NCI-H460 (cell line): ENCODE measurements at regions not wholly inside any gene's neighbourhood (a gene's known extent, or its start where the extent isn't known, plus 50 kb on each side); places are given as distances from the start of the nearest gene placed in this dataset.
"Not testable (repeated sequence)": the region's sequence is repeated elsewhere in the genome, so short reads cannot be mapped to it uniquely, and the experiment has no call there.

ENCODE experiments used
- DNase-seq: peaks from one replicate; pipeline ENCODE4 v3.0.0-alpha.2; 2016; ENCODE audit warnings: low read depth; ENCODE audit errors: extremely low read depth

GRCh38 chr16:60712144-60712543 lies 1324.1 kb downstream of the CDH8 start:
- no peak for DNase-seq

- no peak for DNase-seq
Measured at GRCh38 chr16:60704726-60705125, 1331.5 kb downstream of the CDH8 start.

GRCh38 chr16:60703096-60703495 lies 1333.1 kb downstream of the CDH8 start:
- no peak for DNase-seq

DNA sequence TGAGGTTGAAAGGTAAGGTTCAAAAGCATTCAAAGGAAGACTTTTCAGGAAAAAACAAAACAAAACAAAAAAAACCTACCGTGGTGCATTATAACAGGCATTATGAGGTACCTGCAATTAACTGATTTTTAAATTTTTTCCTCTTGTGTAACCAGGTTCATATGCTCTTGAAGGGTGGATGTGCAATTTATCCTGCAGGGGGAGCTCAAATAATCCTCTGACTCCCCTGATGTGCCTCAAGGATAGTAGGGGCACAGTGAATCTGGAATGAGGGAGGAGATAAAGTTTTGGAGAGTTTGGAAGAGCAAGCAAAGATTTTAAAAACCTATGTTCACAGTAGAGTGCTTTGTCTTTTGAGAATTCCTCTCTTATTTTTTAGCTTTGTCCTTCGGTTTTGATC lies 1349.4 kb downstream of the CDH8 start:
- DNase-seq, result no peak

GRCh38 chr16:60684002-60684401 lies 1352.2 kb downstream of the CDH8 start:
- DNase-seq, result no peak

- DNase-seq, result no peak
Measured at GRCh38 chr16:60682219-60682618, 1354.0 kb downstream of the CDH8 start.

DNA sequence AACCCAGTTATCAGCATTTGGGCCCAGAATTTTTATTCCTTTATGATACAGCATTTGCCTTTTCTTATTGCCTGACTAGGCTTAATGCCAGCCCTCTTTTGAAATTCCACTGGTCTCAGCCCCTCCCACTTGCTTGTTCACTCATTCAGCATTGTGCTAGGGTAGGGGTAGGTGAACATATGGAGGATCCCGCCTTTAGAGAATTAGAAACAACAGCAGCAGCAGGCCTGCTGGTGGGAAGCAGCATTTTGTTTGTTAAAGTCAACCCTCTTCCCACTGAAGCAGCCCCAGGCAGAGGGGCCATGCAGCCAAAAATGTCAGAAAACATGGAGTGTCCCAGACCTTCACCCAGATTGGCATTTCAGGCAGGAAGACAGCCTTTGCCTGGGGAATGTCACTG lies 1355.2 kb downstream of the CDH8 start:
- DNase-seq, result no peak

DNA sequence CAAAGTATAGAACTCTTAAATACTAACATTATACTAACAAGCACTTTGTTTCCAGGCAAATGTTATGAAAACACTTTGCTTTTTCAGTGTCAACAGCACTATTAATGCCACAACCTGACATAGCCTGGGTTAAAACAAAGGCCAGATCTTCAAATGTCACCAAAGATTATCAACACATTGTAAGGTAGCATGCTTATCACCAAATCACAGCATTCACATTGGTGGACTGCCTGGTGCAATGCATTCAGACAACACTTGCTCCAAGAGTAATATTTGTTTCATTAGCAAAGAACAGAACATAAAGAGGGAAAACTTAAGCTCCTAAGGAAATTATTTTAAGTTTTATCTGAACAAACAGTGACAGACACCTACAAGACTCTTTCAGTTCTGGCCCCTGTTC lies 1361.2 kb downstream of the CDH8 start:
- no peak for DNase-seq

- DNase-seq, result no peak
Measured at GRCh38 chr16:60674241-60674640, 1362.0 kb downstream of the CDH8 start.

- DNase-seq, result no peak
Measured at GRCh38 chr16:60655514-60656153, 1380.6 kb downstream of the CDH8 start.

DNA sequence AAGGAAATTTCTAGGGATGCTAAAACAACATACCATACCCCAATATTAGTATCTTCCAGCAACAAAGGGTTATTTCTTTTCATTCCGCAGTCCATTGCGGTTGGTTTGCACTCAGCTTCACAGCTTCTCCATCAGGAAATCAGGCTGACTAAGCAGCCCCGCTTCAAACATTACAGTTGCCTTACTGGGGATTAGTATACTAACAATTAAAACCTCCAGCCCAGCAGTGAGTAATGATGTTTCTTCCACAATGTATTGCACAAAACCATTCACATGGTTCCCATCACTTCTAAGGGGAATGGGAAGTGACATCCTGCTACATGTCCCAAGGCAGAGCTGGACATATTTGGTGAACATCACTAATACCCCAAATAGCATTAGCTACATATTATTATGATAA lies 1384.9 kb downstream of the CDH8 start:
- no peak for DNase-seq

DNA sequence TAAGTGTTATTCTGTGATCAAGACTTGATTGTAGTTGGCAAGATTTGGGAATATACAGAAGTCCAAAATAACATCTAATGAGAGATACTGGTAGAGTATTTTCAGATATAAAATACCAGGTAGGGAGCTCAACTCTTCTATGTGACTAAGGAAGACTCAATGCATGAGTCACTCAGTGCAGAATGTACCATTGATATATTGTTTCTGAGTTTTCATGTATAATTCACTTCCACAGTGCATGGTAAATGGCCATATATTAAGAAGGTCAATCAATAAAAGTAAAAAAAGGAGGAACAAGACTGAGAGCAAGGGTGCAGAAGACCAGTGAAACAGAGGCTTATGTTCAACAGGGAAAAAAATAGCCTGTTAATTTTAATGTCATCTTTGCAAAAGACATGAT lies 1387.9 kb downstream of the CDH8 start:
- DNase-seq, result no peak

- not testable (repeated sequence) for DNase-seq
Measured at GRCh38 chr16:60647388-60647787, 1388.8 kb downstream of the CDH8 start.

GRCh38 chr16:60646631-60647030 lies 1389.6 kb downstream of the CDH8 start:
- no peak for DNase-seq

DNA sequence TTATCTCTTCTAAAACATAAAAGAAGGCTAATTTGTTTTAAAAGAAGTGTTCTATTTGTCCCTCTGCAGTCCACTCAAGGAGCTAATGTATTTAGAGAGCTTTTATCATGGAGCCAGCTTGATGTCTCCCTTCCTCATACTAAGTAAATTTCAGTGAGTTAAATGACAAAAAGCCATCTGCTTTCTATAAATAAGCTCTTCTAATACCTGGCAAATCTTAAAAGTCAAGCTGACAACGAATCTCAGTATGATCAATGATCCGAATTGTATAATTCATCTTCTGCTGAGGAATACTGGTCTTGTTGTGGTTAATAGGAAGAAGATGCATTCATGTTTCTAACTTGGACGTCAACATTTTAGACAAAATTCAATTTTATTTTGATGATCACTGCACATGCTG lies 1390.7 kb downstream of the CDH8 start:
- DNase-seq, result no peak

DNA sequence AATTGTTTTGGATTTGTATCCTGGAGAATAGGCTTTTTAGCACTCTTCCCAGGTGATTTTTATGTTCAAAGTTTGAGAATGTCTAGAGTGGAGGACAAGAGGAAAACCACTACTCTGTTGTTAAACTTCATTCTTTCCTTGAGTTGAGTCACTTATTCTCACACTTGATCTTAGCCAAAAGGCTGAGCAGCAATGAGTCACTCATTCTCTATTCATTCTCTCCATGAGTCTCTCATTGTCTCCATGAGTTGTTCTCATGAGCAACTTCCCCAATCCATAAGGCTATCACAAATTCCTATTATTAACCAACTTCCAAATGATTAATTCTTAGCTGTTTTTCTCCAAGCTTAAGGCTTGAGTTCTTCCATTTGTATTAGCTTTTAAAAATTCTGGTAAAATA lies 1393.3 kb downstream of the CDH8 start:
- DNase-seq, result no peak

DNA sequence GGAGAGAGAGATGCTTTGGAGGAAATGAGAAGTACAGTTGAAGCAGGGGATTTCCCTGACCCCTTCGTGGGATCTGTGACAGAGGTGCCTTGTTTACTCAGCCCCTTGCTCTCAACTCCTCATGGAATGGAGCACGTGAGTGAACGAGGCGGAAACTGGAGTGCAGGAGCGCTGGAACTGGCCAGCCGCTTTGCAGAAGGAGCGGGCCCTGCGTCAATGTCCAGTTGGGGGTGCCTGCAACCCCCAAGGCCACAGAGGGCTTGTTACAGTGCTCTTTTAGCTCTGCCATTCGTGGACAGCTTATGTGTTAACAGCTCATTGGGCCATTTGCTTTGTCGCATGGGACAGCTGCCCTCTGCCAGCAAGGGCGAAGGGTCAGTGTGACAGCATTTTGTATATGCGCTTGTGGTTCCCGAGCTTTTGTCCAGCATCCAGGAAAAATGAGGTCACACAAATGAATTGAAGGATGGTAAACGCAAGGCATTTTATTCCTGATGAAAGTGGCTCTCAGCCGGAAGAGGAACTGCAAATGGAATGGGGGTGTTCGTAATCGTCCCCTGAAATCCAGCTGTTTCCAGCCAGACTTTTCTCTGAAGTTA lies 1395.1 kb downstream of the CDH8 start:
- no peak for DNase-seq

- DNase-seq, result no peak
Measured at GRCh38 chr16:60640038-60640437, 1396.2 kb downstream of the CDH8 start.

DNA sequence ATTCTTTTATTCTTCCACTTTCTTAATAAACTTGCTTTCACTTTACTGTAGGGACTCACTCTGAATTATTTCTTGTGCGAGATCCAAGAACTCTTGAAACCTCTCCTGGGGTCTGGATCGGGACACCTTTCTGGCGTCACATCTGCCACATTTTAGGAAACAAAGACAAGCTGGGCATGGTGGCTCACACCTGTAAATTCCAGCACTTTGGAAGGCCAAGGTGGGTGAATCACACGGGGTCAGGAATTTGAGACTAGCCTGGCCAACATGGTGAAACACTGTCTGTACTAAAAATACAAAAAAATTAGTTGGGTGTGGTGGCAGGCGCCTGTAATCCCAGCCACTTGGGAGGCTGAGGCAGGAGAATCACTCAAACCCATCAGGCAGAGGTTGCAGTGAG lies 1399.6 kb downstream of the CDH8 start:
- DNase-seq, result not testable (repeated sequence)

- DNase-seq, result no peak
Measured at GRCh38 chr16:60636117-60636516, 1400.1 kb downstream of the CDH8 start.

- DNase-seq, result no peak
Measured at GRCh38 chr16:60635548-60635947, 1400.7 kb downstream of the CDH8 start.

- no peak for DNase-seq
Measured at GRCh38 chr16:60611844-60612243, 1424.4 kb downstream of the CDH8 start.

DNA sequence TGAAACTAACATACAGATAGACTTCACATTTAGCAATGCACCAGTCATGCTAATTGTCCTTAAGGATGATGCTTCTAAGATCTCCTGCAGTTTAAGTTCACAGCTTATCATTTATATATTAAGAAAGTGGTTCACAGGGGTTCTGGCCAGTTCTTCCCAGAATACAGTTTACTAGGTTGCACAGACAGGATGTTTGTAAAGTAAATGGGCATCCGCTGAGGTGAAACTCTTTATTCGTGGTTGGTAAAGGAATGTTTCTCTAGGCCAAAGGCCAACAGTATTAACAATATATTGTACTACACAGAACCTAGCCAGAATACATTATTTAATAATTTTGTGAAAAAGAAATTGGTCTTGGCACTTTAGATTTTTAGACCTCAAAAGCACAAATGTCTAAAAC lies 1427.3 kb downstream of the CDH8 start:
- DNase-seq, result no peak
